ENCODE measurements at regions not wholly inside any gene's neighbourhood (a gene's known extent, or its start where the extent isn't known, plus 50 kb on each side); places are given as distances from the start of the nearest gene placed in this dataset.
A peak's percentile ranks its signal among the peaks of the same experiment; 100 is the strongest.

GRCh38 chr13:91172160-91172559, 175.3 kb upstream of the MIR17HG start:
- intact Hi-C loops (cut with micrococcal nuclease) (no loop called here), in situ Hi-C loops (cut with MboI) (no loop called here)
- H3K27ac ChIP-seq (ENCODE audit: extremely low read depth, low read depth, low read length): no peak overlapping the region
- DNase-seq (ENCODE audit: extremely low read depth in 1 of 4, low spot score in 3 of 4) (no peak), ATAC-seq (no peak), FAIRE-seq (no peak)
- no TSS peak for BruUV-seq (replicated peaks)
- H3K4me1 ChIP-seq (replicated peaks in 1 of 2; ENCODE audit: control insufficient read depth in 2 of 2, insufficient read depth in 2 of 2, low read length in 2 of 2): peaks cover 0 to 8% of the 10 kb centered on the region in 2 experiments; a peak in 1 of 5 replicates
- H3K9ac ChIP-seq (ENCODE audit: insufficient read depth in 1 of 2, low read depth in 2 of 2, low read length in 2 of 2): no peak overlapping the region
- CTCF ChIA-PET (ENCODE audit: low intra/inter-chr PET ratio): no interaction called here
- no peak overlapping the region for H2AFZ ChIP-seq (ENCODE audit: low read depth, low read length)
- no peaks in the 10 kb centered on the region for H3K36me3 ChIP-seq (ENCODE audit: control insufficient read depth, insufficient read depth, low read length)
- no peak overlapping the region for H3K4me2 ChIP-seq (ENCODE audit: insufficient read depth, low read length)
- H4K20me1 ChIP-seq (replicated peaks; ENCODE audit: control insufficient read depth, insufficient read depth, low read length): no peaks in the 10 kb centered on the region
- H3K9me1 ChIP-seq (ENCODE audit: control insufficient read depth, insufficient read depth, low read length): no peaks in the 10 kb centered on the region
- POLR2A ChIA-PET: interaction anchor here (0.6 kb wide), 1 partner anchor 175 kb away, joined by 4 read pairs; the partner anchor contains the start of gene MIR17HG
- peaks cover 0 to 7% of the 10 kb centered on the region in 2 experiments; a peak in 2 of 5 replicates for H3K27me3 ChIP-seq (ENCODE audit: control insufficient read depth in 2 of 2, insufficient read depth in 2 of 2, low read length in 2 of 2)
- no peaks in the 10 kb centered on the region for H3K79me2 ChIP-seq (ENCODE audit: control insufficient read depth, insufficient read depth, low read length)
- WGBS (ENCODE audit: insufficient coverage, low coverage, missing lambda C conversion rate): under 1% methylated on average over 4 of the region's 4 CpGs
- H3K4me3 ChIP-seq: no peak overlapping the region
- no peaks in the 10 kb centered on the region for H3K9me3 ChIP-seq (replicated peaks; ENCODE audit: control insufficient read depth, insufficient read depth, low read depth, low read length)
- TF ChIP-seq MYBL2 (IDR thresholded peaks at IDR 0.05; ENCODE audit: low read depth) (peak; percentile 19; the same call in 1 of the 2 replicates), MYBL2 (CRISPR knock-in tag; IDR thresholded peaks at IDR 0.05; ENCODE audit: borderline replicate concordance) (no peak), ZNF830 (CRISPR knock-in tag; IDR thresholded peaks at IDR 0.05) (no peak), E2F5 (CRISPR knock-in tag; IDR thresholded peaks at IDR 0.05) (no peak), CBFA2T2 (conservative IDR thresholded peaks at IDR 0.05) (0 out of 2 replicates have a peak, but pooled peaks have one; percentile 6), TAF1 (IDR thresholded peaks at IDR 0.05; ENCODE audit: control insufficient read depth, extremely low read depth, insufficient read depth, low read length, severe bottlenecking) (no peak), MTF1 (CRISPR knock-in tag; IDR thresholded peaks at IDR 0.05; ENCODE audit: borderline replicate concordance) (no peak), RFX7 (CRISPR knock-in tag; IDR thresholded peaks at IDR 0.05) (no peak), ATF6 (CRISPR knock-in tag; IDR thresholded peaks at IDR 0.05) (no peak), KDM1A (IDR thresholded peaks at IDR 0.05) (peak in 1 of 2 experiments; percentile 71; a peak in 1 of 4 replicates), NR2C1 (IDR thresholded peaks at IDR 0.05) (0 out of 2 replicates have a peak, but pooled peaks have one; percentile 14), NR2C1 (tag; IDR thresholded peaks at IDR 0.05) (no peak), TFE3 (CRISPR knock-in tag; IDR thresholded peaks at IDR 0.05) (no peak), EP400 (IDR thresholded peaks at IDR 0.05) (peak; percentile 28; the same call in 1 of the 2 replicates), POLR3A (IDR thresholded peaks at IDR 0.05; ENCODE audit: borderline replicate concordance, extremely low read depth, insufficient read depth, insufficient read length) (no peak), KLF13 (tag; IDR thresholded peaks at IDR 0.05; ENCODE audit: borderline replicate concordance, low read depth) (no peak), CHCHD3 (CRISPR knock-in tag; IDR thresholded peaks at IDR 0.05) (no peak)
- TF ChIP-seq, protein P1, sequence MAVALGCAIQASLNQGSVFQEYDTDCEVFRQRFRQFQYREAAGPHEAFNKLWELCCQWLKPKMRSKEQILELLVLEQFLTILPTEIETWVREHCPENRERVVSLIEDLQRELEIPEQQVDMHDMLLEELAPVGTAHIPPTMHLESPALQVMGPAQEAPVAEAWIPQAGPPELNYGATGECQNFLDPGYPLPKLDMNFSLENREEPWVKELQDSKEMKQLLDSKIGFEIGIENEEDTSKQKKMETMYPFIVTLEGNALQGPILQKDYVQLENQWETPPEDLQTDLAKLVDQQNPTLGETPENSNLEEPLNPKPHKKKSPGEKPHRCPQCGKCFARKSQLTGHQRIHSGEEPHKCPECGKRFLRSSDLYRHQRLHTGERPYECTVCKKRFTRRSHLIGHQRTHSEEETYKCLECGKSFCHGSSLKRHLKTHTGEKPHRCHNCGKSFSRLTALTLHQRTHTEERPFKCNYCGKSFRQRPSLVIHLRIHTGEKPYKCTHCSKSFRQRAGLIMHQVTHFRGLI (CRISPR knock-in tag; IDR thresholded peaks at IDR 0.05): 0 out of 2 replicates have a peak, but pooled peaks have one; percentile 44

Data from K562 (cell line).